Trophoblast cell (in vitro differentiated cells and primary cell): ENCODE measurements at regions not wholly inside any gene's neighbourhood (a gene's known extent, or its start where the extent isn't known, plus 50 kb on each side); places are given as distances from the start of the nearest gene placed in this dataset.

Experiments used
- DNase-seq, 2 donors: peaks; one replicate each; pipeline ENCODE4 v3.0.0-alpha.2; 2016
- H2AFZ ChIP-seq: 2 replicates; pipeline ENCODE4 v1.6.1; 2013; ENCODE audit warnings: low read length, moderate library complexity, mild to moderate bottlenecking; ENCODE audit not compliant: insufficient read depth, poor library complexity
- H2AK5ac ChIP-seq: 2 replicates; pipeline ENCODE4 v1.6.1; 2013; ENCODE audit warnings: mild to moderate bottlenecking, low read length
- H2BK120ac ChIP-seq: 2 replicates; pipeline ENCODE4 v1.6.1; 2013; ENCODE audit warnings: low read length, mild to moderate bottlenecking, moderate library complexity; ENCODE audit not compliant: insufficient read depth, poor library complexity
- H2BK12ac ChIP-seq: 2 replicates; pipeline ENCODE4 v1.6.1; 2013; ENCODE audit warnings: mild to moderate bottlenecking, low read length, moderate library complexity
- H2BK5ac ChIP-seq: 2 replicates; pipeline ENCODE4 v1.6.1; 2013; ENCODE audit warnings: low read length, low read depth, moderate library complexity, mild to moderate bottlenecking; ENCODE audit not compliant: poor library complexity
- H3K14ac ChIP-seq: 2 replicates; pipeline ENCODE4 v1.6.1; 2013; ENCODE audit warnings: mild to moderate bottlenecking, low read length
- H3K18ac ChIP-seq: 2 replicates; pipeline ENCODE4 v1.6.1; 2013; ENCODE audit warnings: mild to moderate bottlenecking, low read length
- H3K23ac ChIP-seq: 2 replicates; pipeline ENCODE4 v1.6.1; 2013; ENCODE audit warnings: low read length
- H3K27ac ChIP-seq: 2 replicates; pipeline ENCODE4 v1.5.1; 2013; ENCODE audit warnings: low read depth, mild to moderate bottlenecking, inconsistent platforms, low read length, moderate library complexity
- H3K27me3 ChIP-seq: 2 replicates; pipeline ENCODE4 v1.6.1; 2013; ENCODE audit warnings: inconsistent platforms, mild to moderate bottlenecking, low read length, moderate library complexity; ENCODE audit not compliant: insufficient read depth
- H3K36me3 ChIP-seq, 2 experiments: 1 replicate in 1 of 2; 2 replicates in 1 of 2; pipeline ENCODE4 v1.6.1; 2013; ENCODE audit warnings: low read length in 2 of 2, mild to moderate bottlenecking in 2 of 2, moderate library complexity in 1 of 2; ENCODE audit not compliant: insufficient read depth in 2 of 2, control insufficient read depth in 1 of 2
- H3K4ac ChIP-seq: 2 replicates; pipeline ENCODE4 v1.6.1; 2013; ENCODE audit warnings: low read depth, mild to moderate bottlenecking, low read length, moderate library complexity
- H3K4me1 ChIP-seq, 2 experiments: 1 replicate in 1 of 2; 2 replicates in 1 of 2; pipeline ENCODE4 v1.6.1; 2013; ENCODE audit warnings: low read length in 2 of 2, mild to moderate bottlenecking in 2 of 2, moderate library complexity in 1 of 2; ENCODE audit not compliant: insufficient read depth in 2 of 2, control insufficient read depth in 1 of 2
- H3K4me2 ChIP-seq: 2 replicates; pipeline ENCODE4 v1.6.1; 2013; ENCODE audit warnings: inconsistent platforms, mild to moderate bottlenecking, low read length, moderate library complexity
- H3K4me3 ChIP-seq: 2 replicates; pipeline ENCODE4 v1.5.1; 2013; ENCODE audit warnings: mild to moderate bottlenecking, low read depth, low read length, inconsistent platforms
- H3K79me1 ChIP-seq: one replicate; pipeline ENCODE4 v1.6.1; 2013; ENCODE audit warnings: low read length
- H3K79me2 ChIP-seq: 2 replicates; pipeline ENCODE4 v1.6.1; 2013; ENCODE audit warnings: low read length, mild to moderate bottlenecking; ENCODE audit not compliant: control insufficient read depth, insufficient read depth, poor library complexity
- H3K9ac ChIP-seq: 2 replicates; pipeline ENCODE4 v1.6.1; 2013; ENCODE audit warnings: mild to moderate bottlenecking, low read length
- H3K9me3 ChIP-seq: 2 replicates; pipeline ENCODE4 v1.6.1; 2013; ENCODE audit warnings: low read depth, mild to moderate bottlenecking, control low read depth, inconsistent platforms, low read length; ENCODE audit not compliant: insufficient read depth
- H4K12ac ChIP-seq: 2 replicates; pipeline ENCODE4 v1.6.1; 2013; ENCODE audit warnings: low read depth, mild to moderate bottlenecking, low read length, moderate library complexity
- H4K8ac ChIP-seq: 2 replicates; pipeline ENCODE4 v1.6.1; 2013; ENCODE audit warnings: low read depth, mild to moderate bottlenecking, low read length, moderate library complexity
- H4K91ac ChIP-seq: one replicate; pipeline ENCODE4 v1.6.1; 2013; ENCODE audit warnings: low read depth, mild to moderate bottlenecking, low read length, moderate library complexity
- WGBS: extraction: QIAGEN DNeasy Blood & Tissue Kit; methylation state at CpG from one replicate; pipeline ENCODE4 v1.1.7; 2013; ENCODE audit warnings: missing lambda C conversion rate; ENCODE audit not compliant: insufficient read length, insufficient coverage; ENCODE audit errors: extremely low coverage; 5-methylcytosine and 5-hydroxymethylcytosine counted together

DNA sequence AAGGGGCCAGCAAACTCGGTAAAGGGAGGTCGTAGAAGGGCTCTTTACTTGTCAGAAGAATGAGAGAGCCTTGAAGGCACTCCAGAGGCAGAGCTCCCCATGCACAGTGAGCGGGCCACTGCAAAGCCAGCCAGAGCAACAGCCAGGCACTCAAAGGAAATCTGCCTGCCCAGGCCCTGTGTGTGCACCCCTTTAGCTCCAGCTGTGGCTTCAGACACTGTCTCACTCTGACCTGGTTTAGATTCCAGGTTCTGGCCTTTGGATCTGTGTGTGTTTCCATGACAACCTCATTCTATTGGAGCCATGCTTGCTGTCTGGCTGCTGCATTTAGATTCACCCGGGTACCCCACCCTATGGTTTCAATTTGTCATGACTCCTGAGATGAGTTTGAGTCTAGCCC lies 170.3 kb downstream of the CAPZA3 start:
- H3K36me3 ChIP-seq, result no peaks in the 10 kb centered on the region
- H4K12ac ChIP-seq, result no peak overlapping the region
- DNase-seq, result no peak
- H3K4me2 ChIP-seq, result no peak overlapping the region
- H2BK5ac ChIP-seq, result no peak overlapping the region
- H3K27me3 ChIP-seq, result no peaks in the 10 kb centered on the region
- H3K23ac ChIP-seq, result no peak overlapping the region
- no CpG with 5 or more reads among the region's 4 CpGs for whole genome bisulfite sequencing
- no peaks in the 10 kb centered on the region for H3K4me1 ChIP-seq
- H2BK12ac ChIP-seq, result no peak overlapping the region
- no peak overlapping the region for H3K18ac ChIP-seq
- no peak overlapping the region for H2AK5ac ChIP-seq
- H2BK120ac ChIP-seq, result no peak overlapping the region
- H3K79me1 ChIP-seq, result no peaks in the 10 kb centered on the region
- no peaks in the 10 kb centered on the region for H3K79me2 ChIP-seq
- H3K9ac ChIP-seq, result no peak overlapping the region
- no peak overlapping the region for H3K4me3 ChIP-seq
- H2AFZ ChIP-seq, result no peak overlapping the region
- H4K8ac ChIP-seq, result no peak overlapping the region
- H3K14ac ChIP-seq, result no peak overlapping the region
- no peaks in the 10 kb centered on the region for H3K9me3 ChIP-seq
- no peak overlapping the region for H3K4ac ChIP-seq
- no peak overlapping the region for H3K27ac ChIP-seq
- H4K91ac ChIP-seq, result no peak overlapping the region

DNA sequence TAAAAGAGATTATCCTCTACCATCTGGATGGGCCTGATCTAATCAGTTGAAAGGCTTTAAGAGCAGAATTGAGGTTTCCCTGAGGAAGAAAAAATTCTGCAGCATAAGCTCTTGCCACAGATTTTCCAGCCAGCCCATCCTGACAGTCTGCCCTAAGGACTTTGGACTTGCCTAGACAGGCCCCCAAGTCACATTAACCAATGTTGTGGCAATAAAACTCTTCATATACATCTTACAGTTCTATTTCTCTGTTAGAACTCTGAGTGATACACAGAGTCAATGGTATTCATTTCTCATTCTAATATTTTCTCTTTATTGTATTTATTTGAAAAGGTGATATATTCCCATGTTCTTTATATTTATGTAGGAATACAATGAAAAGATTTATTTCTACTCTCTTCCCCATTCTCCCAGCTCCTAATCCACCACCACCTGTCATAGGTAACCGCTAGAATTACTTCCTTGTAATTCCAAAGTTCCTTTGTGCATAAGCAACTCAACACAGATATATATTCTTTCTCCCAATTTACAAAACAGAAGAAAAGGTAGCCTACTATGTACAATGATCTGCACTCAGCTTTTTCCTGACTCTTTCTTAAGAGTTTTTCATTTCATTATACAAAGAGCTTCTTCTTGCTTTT lies 182.1 kb downstream of the CAPZA3 start:
- Histone ChIP-seq H3K79me2 (no peaks in the 10 kb centered on the region), H3K36me3 (no peaks in the 10 kb centered on the region), H3K9ac (no peak overlapping the region), H3K79me1 (no peaks in the 10 kb centered on the region), H3K27ac (no peak overlapping the region), H3K4me1 (no peaks in the 10 kb centered on the region), H2AFZ (no peak overlapping the region), H2BK12ac (no peak overlapping the region), H4K91ac (no peak overlapping the region), H3K18ac (no peak overlapping the region), H3K4me3 (no peak overlapping the region), H2AK5ac (no peak overlapping the region), H2BK5ac (no peak overlapping the region), H4K8ac (no peak overlapping the region), H2BK120ac (no peak overlapping the region), H3K9me3 (no peaks in the 10 kb centered on the region), H3K14ac (no peak overlapping the region), H3K23ac (no peak overlapping the region), H4K12ac (no peak overlapping the region), H3K4ac (no peak overlapping the region), H3K27me3 (no peaks in the 10 kb centered on the region), H3K4me2 (no peak overlapping the region)
- WGBS, result no CpG with 5 or more reads among the region's 1 CpG
- no peak for DNase-seq

DNA sequence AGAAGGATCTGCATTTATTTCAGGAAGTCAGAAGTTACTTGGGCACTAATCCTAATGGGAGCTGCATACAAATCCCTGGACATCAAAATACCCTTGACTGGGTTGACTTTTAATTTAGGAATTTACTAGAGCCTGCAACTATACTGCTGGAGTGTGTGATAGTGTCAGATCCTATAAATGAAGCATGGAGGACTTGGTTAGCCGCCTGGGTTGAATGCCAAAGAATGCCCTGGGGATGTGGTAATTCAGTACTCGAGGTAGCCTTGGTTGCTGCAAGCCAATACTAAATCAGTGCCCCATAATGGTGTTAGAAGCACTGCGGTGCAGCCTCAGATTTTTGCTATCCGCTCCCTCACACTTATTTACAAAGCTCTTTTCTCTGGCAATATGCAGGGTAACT lies 184.9 kb downstream of the CAPZA3 start:
- Histone ChIP-seq H3K23ac (no peak overlapping the region), H2BK5ac (no peak overlapping the region), H2BK120ac (no peak overlapping the region), H3K79me2 (no peaks in the 10 kb centered on the region), H3K27me3 (no peaks in the 10 kb centered on the region), H3K4me3 (no peak overlapping the region), H4K91ac (no peak overlapping the region), H3K27ac (no peak overlapping the region), H3K4me1 (no peaks in the 10 kb centered on the region), H3K79me1 (no peaks in the 10 kb centered on the region), H2AK5ac (no peak overlapping the region), H3K36me3 (no peaks in the 10 kb centered on the region), H3K4ac (no peak overlapping the region), H3K18ac (no peak overlapping the region), H4K12ac (no peak overlapping the region), H2AFZ (no peak overlapping the region), H3K9ac (no peak overlapping the region), H3K9me3 (no peaks in the 10 kb centered on the region), H3K14ac (no peak overlapping the region), H4K8ac (no peak overlapping the region), H2BK12ac (no peak overlapping the region), H3K4me2 (no peak overlapping the region)
- WGBS, result no CpG with 5 or more reads among the region's 4 CpGs
- no peak for DNase-seq

DNA sequence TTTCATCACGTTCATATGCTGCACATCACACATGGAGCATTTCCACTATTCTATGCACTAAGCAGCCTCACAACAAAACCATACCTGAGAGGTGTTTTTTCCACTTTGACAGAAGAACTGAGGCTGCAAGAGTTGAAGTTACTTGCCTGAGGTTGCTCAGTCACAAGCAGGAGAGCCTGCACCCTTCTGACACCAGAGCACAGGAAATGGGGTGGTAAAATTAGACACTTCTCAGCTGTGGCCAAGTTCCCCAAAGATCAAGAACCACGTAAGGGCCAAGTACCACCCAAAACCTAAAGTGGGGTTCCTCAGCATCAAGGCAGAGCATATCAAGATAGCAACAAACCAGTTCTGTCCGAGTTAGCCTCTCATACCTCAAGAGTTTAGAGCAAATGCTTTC lies 185.8 kb downstream of the CAPZA3 start:
- no peak overlapping the region for H2BK12ac ChIP-seq
- H3K9ac ChIP-seq, result no peak overlapping the region
- H3K79me2 ChIP-seq, result no peaks in the 10 kb centered on the region
- no peak for DNase-seq
- H4K12ac ChIP-seq, result no peak overlapping the region
- no peak overlapping the region for H3K4me2 ChIP-seq
- no peak overlapping the region for H4K8ac ChIP-seq
- no CpG with 5 or more reads among the region's 3 CpGs for WGBS
- H3K4ac ChIP-seq, result no peak overlapping the region
- H3K79me1 ChIP-seq, result no peaks in the 10 kb centered on the region
- no peaks in the 10 kb centered on the region for H3K4me1 ChIP-seq
- no peaks in the 10 kb centered on the region for H3K27me3 ChIP-seq
- no peak overlapping the region for H2BK120ac ChIP-seq
- no peak overlapping the region for H2AFZ ChIP-seq
- H3K14ac ChIP-seq, result no peak overlapping the region
- no peak overlapping the region for H2AK5ac ChIP-seq
- no peak overlapping the region for H3K23ac ChIP-seq
- H4K91ac ChIP-seq, result no peak overlapping the region
- H3K4me3 ChIP-seq, result no peak overlapping the region
- no peak overlapping the region for H2BK5ac ChIP-seq
- no peak overlapping the region for H3K27ac ChIP-seq
- H3K9me3 ChIP-seq, result no peaks in the 10 kb centered on the region
- H3K18ac ChIP-seq, result no peak overlapping the region
- H3K36me3 ChIP-seq, result no peaks in the 10 kb centered on the region
